Uterus (tissue), 3 donors: ENCODE measurements at regions not wholly inside any gene's neighbourhood (a gene's known extent, or its start where the extent isn't known, plus 50 kb on each side); places are given as distances from the start of the nearest gene placed in this dataset.

ENCODE experiments used
- DNase-seq, 2 donors: peaks; one replicate each; pipeline ENCODE4 v3.0.0-alpha.2; 2019 to 2020
- H3K27ac ChIP-seq, 2 donors: fragments of 200-600 bp; sonication (generic); 1 replicate in 1 of 2; 2 replicates in 1 of 2; pipeline ENCODE4 v1.5.1; 2016 to 2018
- H3K27me3 ChIP-seq, 2 donors: fragments of 200-600 bp; sonication (generic); one replicate each; pipeline ENCODE4 v1.5.1; 2018 to 2019; ENCODE audit warnings: control low read depth in 1 of 2
- H3K36me3 ChIP-seq, 2 donors: fragments of 200-600 bp; sonication (generic); one replicate each; pipeline ENCODE4 v1.5.1; 2019; ENCODE audit warnings: control low read depth in 1 of 2
- H3K4me1 ChIP-seq, 2 donors: fragments of 200-600 bp; sonication (generic); one replicate each; pipeline ENCODE4 v1.5.1; 2018 to 2019; ENCODE audit warnings: control low read depth in 1 of 2
- H3K4me3 ChIP-seq, 2 donors: fragments of 200-600 bp; sonication (generic); 1 replicate in 1 of 2; 2 replicates in 1 of 2; pipeline ENCODE4 v1.5.1; 2018 to 2019; ENCODE audit warnings: mild to moderate bottlenecking in 1 of 2
- H3K9me3 ChIP-seq, 2 donors: fragments of 200-600 bp; sonication (generic); one replicate each; pipeline ENCODE4 v1.5.1; 2019; ENCODE audit warnings: control low read depth in 1 of 2
- POLR2A ChIP-seq, 2 donors: fragments of 450-650 bp; IDR thresholded peaks; one replicate each; pipeline ENCODE4 v1.6.1; 2016; ENCODE audit warnings: antibody characterized with exemption in 2 of 2, mild to moderate bottlenecking in 1 of 2, moderate library complexity in 1 of 2
- intact Hi-C: fragments of 100-400 bp; cut with DNase I; formaldehyde crosslinking; loops from one replicate; pipeline ENCODE4 v1.15.1; 2023; ENCODE audit warnings: low total_unique reads
- TF ChIP-seq, protein P1 (sequence below), 4 experiments: fragments of 200-600 bp in 2 of 4; fragments of 450-650 bp in 2 of 4; sonication (generic) in 2 of 4; IDR thresholded peaks; one replicate each; pipeline ENCODE4 v1.5.1; 2016 to 2019; ENCODE audit warnings: antibody characterized with exemption in 4 of 4, mild to moderate bottlenecking in 2 of 4, moderate library complexity in 1 of 4
- donor health status: DM: yes; HTN: yes; CAD: no.

DNA sequence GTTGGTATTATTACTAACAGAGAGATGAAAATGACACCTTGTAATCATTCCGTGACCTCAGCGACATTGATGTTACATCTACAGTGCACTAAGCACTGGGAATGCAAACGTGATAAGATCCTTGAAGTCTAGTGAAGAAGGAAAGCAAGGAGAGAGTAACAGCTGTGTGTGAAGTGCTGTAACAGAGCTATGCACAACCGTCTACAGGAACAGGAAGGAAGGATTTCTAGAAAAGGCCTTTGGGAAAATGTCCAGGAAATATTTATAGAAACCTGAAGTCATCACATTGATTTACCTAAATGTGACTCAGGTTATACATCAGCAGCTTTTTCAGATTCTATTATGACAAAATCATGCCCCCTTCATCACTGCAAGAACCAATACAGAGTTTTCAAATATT, 304.2 kb upstream of the AMIGO2 start:
- H3K36me3 ChIP-seq, result no peaks in the 10 kb centered on the region
- no peak for TF ChIP-seq POLR2A (IDR thresholded peaks at IDR 0.05)
- intact Hi-C loops, result no loop called here
- no peak overlapping the region for H3K4me3 ChIP-seq
- no peaks in the 10 kb centered on the region for H3K4me1 ChIP-seq
- H3K9me3 ChIP-seq, result no peaks in the 10 kb centered on the region
- no peak for DNase-seq
- no peaks in the 10 kb centered on the region for H3K27me3 ChIP-seq
- H3K27ac ChIP-seq, result no peak overlapping the region

DNA sequence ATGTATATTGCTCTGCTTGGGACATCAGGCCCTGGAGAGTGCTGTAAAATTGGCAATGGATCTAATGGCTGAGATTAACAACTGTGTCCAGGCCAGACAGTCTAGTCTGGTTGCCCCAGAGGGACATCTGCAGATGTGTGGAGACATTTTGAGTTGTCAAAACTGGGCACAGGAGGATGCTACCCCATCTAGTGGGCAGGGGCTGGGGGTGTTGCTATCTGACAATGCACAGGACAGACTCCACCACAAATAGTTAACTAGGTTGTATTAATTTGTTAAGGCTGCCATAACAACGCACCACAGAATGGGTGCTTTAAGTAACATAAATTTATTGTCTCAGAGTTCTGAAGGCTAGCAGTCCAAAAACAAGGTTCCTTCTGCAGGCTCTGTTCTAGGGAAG, 302.5 kb upstream of the AMIGO2 start:
- Histone ChIP-seq H3K4me3 (no peak overlapping the region), H3K4me1 (peaks cover 0 to 5% of the 10 kb centered on the region in 2 donors), H3K36me3 (no peaks in the 10 kb centered on the region), H3K27ac (no peak overlapping the region), H3K27me3 (no peaks in the 10 kb centered on the region), H3K9me3 (no peaks in the 10 kb centered on the region)
- no peak for DNase-seq
- intact Hi-C loops, result no loop called here
- TF ChIP-seq, protein P1, sequence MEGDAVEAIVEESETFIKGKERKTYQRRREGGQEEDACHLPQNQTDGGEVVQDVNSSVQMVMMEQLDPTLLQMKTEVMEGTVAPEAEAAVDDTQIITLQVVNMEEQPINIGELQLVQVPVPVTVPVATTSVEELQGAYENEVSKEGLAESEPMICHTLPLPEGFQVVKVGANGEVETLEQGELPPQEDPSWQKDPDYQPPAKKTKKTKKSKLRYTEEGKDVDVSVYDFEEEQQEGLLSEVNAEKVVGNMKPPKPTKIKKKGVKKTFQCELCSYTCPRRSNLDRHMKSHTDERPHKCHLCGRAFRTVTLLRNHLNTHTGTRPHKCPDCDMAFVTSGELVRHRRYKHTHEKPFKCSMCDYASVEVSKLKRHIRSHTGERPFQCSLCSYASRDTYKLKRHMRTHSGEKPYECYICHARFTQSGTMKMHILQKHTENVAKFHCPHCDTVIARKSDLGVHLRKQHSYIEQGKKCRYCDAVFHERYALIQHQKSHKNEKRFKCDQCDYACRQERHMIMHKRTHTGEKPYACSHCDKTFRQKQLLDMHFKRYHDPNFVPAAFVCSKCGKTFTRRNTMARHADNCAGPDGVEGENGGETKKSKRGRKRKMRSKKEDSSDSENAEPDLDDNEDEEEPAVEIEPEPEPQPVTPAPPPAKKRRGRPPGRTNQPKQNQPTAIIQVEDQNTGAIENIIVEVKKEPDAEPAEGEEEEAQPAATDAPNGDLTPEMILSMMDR (IDR thresholded peaks at IDR 0.05), result no peak

DNA sequence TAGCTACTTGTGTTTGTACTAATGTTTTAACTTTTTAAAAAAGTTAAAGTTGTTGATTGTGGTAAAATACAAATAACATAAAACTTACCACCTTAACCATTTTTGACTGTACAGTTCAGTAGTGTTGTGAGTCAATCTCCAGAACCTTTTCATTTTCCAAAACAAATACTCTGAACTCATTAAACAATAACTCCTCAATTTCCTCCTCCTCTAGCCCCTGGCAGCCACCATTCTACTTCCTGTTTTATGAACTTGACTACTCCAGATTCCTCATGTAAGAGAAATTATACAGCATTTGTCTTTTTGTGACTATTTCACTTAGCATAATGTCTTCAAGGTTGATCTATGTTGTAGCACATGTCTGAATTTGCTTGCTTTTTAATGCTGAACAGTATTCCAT, 299.1 kb upstream of the AMIGO2 start:
- Histone ChIP-seq H3K4me3 (no peak overlapping the region), H3K9me3 (no peaks in the 10 kb centered on the region), H3K36me3 (no peaks in the 10 kb centered on the region), H3K27ac (peak overlapping the region; percentile 83 to 86), H3K4me1 (peaks cover 0 to 9% of the 10 kb centered on the region in 2 donors), H3K27me3 (no peaks in the 10 kb centered on the region)
- TF ChIP-seq, protein P1 (IDR thresholded peaks at IDR 0.05), result no peak
- no peak for TF ChIP-seq POLR2A (IDR thresholded peaks at IDR 0.05)
- DNase-seq, result no peak
- intact Hi-C loops, result no loop called here

DNA sequence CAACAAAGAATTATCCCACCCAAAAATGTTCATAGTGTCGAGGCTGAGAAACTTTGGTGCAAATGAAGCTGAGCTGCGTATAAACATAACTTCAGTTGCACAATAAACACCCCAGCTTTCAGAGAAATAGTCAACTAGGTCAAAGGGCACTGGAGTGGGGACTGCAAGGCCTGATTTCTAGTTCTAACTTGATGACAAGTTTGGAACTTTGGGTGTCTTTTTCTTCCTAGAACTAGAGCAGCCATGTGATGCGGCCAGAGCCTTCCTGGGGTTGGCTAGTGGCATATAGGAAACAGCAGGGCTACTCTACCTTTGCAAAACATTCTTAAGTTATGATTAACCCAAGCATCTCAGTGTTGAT, 298.4 kb upstream of the AMIGO2 start:
- Histone ChIP-seq H3K9me3 (no peaks in the 10 kb centered on the region), H3K4me1 (peaks cover 0 to 9% of the 10 kb centered on the region in 2 donors), H3K27ac (peak overlapping the region; percentile 83 to 86), H3K4me3 (no peak overlapping the region), H3K27me3 (no peaks in the 10 kb centered on the region), H3K36me3 (no peaks in the 10 kb centered on the region)
- no peak for DNase-seq
- intact Hi-C loops, result no loop called here
- TF ChIP-seq, protein P1 (IDR thresholded peaks at IDR 0.05), result no peak
- TF ChIP-seq POLR2A (IDR thresholded peaks at IDR 0.05), result no peak

DNA sequence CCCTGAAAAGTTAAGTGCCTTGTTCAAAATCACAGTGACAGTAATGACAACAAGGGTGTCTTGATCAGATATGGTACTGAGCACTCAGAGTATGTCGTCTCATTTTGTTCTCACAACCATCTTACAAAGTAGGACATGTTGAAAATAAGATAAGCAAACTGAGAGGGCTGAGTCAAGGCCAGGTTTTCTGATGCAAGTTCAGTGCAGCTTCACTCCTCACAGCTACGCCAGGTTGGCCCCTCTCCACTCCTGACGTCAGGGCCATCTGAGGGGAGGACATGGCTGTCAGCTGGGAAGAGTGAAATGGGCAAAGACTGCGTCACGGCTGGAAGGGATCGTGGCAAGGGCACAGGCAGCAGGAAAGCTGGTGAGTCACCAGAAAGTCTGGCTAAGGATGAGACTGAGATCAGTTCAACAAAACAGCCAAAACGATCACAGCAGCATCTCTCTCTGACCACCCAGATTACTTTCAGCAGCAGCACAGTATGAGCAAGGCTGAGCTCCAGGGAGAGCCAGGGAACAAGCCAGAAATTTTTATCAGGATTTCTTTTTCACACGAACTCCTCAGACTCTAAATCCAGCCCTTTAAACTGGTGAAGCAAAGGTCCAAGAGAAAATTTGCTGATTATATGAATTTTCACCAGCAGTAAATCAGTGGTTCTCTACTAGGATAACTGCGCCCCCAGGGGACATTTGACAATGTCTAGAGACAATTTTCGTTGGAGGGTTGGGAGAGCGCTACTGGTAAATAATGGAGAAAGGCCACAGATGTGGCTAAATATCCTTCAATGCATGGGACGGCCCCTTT, 297.9 kb upstream of the AMIGO2 start:
- Histone ChIP-seq H3K4me1 (peaks cover 0 to 9% of the 10 kb centered on the region in 2 donors), H3K36me3 (no peaks in the 10 kb centered on the region), H3K27ac (peak overlapping the region; percentile 83 to 86), H3K27me3 (no peaks in the 10 kb centered on the region), H3K9me3 (no peaks in the 10 kb centered on the region), H3K4me3 (no peak overlapping the region)
- intact Hi-C loops, result no loop called here
- TF ChIP-seq, protein P1 (IDR thresholded peaks at IDR 0.05), result no peak
- no peak for TF ChIP-seq POLR2A (IDR thresholded peaks at IDR 0.05)
- DNase-seq, result peak; percentile 99 to 100
